OCI-LY3 (cell line): ENCODE measurements at regions not wholly inside any gene's neighbourhood (a gene's known extent, or its start where the extent isn't known, plus 50 kb on each side); places are given as distances from the start of the nearest gene placed in this dataset.
"Not testable (repeated sequence)": the region's sequence is repeated elsewhere in the genome, so short reads cannot be mapped to it uniquely, and the experiment has no call there.

Source experiments
- H2AFZ ChIP-seq: fragments of 200-600, 300-600 bp; shearing (Covaris generic); 2 replicates; pipeline ENCODE4 v1.6.0; 2014; ENCODE audit warnings: antibody characterized with exemption, low read depth, low read length
- H3K27ac ChIP-seq: fragments of 200-600, 300-600 bp; sonication (generic); 2 replicates; pipeline ENCODE4 v1.5.1; 2014; ENCODE audit warnings: mild to moderate bottlenecking, low read length, moderate library complexity, mixed read lengths
- H3K27me3 ChIP-seq: fragments of 200-600, 300-600 bp; sonication (generic); 2 replicates; pipeline ENCODE4 v1.6.1; 2014; ENCODE audit warnings: low read depth, low read length, mixed read lengths
- H3K36me3 ChIP-seq: fragments of 200-600, 300-600 bp; sonication (generic); replicated peaks from 2 replicates; pipeline ENCODE3; 2014; ENCODE audit warnings: low read depth, low read length, mixed read lengths
- H3K4me1 ChIP-seq: fragments of 300-600, 200-600 bp; sonication (generic); 2 replicates; pipeline ENCODE4 v1.6.1; 2014; ENCODE audit warnings: low read length, mixed read lengths
- H3K4me2 ChIP-seq: fragments of 200-600, 300-600 bp; sonication (generic); 2 replicates; pipeline ENCODE4 v1.6.1; 2014; ENCODE audit warnings: low read length, mixed read lengths
- H3K4me3 ChIP-seq: fragments of 300-600, 200-600 bp; sonication (generic); 2 replicates; pipeline ENCODE4 v1.5.1; 2014; ENCODE audit warnings: antibody characterized with exemption, mild to moderate bottlenecking, low read length, moderate library complexity
- H3K79me2 ChIP-seq: fragments of 300-600, 200-600 bp; shearing (Covaris generic); 2 replicates; pipeline ENCODE4 v1.6.1; 2014; ENCODE audit warnings: mild to moderate bottlenecking, low read length, mixed read lengths
- H3K9ac ChIP-seq: fragments of 300-600, 200-600 bp; shearing (Covaris generic); 2 replicates; pipeline ENCODE4 v1.6.0; 2014; ENCODE audit warnings: mild to moderate bottlenecking, low read length, moderate library complexity
- H3K9me3 ChIP-seq: fragments of 200-600, 300-600 bp; shearing (Covaris generic); 2 replicates; pipeline ENCODE4 v1.6.1; 2014; ENCODE audit warnings: low read length, mixed read lengths; ENCODE audit not compliant: insufficient read depth
- H4K20me1 ChIP-seq: fragments of 200-600, 300-600 bp; sonication (generic); 2 replicates; pipeline ENCODE4 v1.6.1; 2016; ENCODE audit warnings: low read length, mixed read lengths; ENCODE audit not compliant: insufficient read depth
- EZH2phosphoT487 ChIP-seq: fragments of 200-600 bp; shearing (Covaris generic); IDR thresholded peaks from 2 replicates; pipeline ENCODE4 v1.6.1; 2018; ENCODE audit warnings: antibody characterized with exemption, mixed run types, low read depth
- TF ChIP-seq, protein P1 (sequence below): fragments of 200-600, 300-600 bp; sonication (generic); IDR thresholded peaks from 2 replicates; pipeline ENCODE4 v1.5.1; 2014; ENCODE audit warnings: antibody characterized with exemption, low read length, low read depth

DNA sequence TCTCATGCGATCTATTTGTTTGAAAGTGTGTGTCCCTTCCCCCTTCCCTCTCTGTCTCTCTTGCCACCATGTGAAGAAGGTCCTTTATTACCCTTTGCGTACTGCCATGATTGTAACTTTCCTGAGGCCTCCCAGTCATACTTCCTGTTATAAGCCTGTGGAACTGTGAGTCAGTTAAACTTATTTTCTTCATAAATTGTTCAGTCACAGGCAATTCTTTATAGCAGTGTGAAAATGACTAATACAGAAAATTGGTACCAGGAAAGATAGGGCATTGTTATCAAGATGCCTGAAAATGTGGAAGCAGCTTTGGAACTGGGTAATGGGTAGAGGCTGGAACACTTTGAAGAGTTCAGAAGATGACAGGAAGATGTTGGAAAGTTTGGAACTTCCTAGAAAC lies 743.7 kb upstream of the NECTIN3 start:
- Histone ChIP-seq H3K27ac (no peak overlapping the region), H3K9me3 (no peaks in the 10 kb centered on the region), H4K20me1 (no peaks in the 10 kb centered on the region), H3K36me3 (no peaks in the 10 kb centered on the region), H3K79me2 (no peaks in the 10 kb centered on the region), H2AFZ (no peak overlapping the region), H3K4me2 (no peak overlapping the region), H3K4me3 (no peak overlapping the region), H3K9ac (no peak overlapping the region), H3K4me1 (no peaks in the 10 kb centered on the region), H3K27me3 (no peaks in the 10 kb centered on the region)
- TF ChIP-seq EZH2phosphoT487 = no peak
- TF ChIP-seq, protein P1, sequence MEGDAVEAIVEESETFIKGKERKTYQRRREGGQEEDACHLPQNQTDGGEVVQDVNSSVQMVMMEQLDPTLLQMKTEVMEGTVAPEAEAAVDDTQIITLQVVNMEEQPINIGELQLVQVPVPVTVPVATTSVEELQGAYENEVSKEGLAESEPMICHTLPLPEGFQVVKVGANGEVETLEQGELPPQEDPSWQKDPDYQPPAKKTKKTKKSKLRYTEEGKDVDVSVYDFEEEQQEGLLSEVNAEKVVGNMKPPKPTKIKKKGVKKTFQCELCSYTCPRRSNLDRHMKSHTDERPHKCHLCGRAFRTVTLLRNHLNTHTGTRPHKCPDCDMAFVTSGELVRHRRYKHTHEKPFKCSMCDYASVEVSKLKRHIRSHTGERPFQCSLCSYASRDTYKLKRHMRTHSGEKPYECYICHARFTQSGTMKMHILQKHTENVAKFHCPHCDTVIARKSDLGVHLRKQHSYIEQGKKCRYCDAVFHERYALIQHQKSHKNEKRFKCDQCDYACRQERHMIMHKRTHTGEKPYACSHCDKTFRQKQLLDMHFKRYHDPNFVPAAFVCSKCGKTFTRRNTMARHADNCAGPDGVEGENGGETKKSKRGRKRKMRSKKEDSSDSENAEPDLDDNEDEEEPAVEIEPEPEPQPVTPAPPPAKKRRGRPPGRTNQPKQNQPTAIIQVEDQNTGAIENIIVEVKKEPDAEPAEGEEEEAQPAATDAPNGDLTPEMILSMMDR = no peak

- H3K4me2 ChIP-seq, H3K4me1 ChIP-seq, H3K9ac ChIP-seq, H3K79me2 ChIP-seq, H3K27me3 ChIP-seq, H2AFZ ChIP-seq, H3K27ac ChIP-seq, H3K4me3 ChIP-seq, H3K36me3 ChIP-seq, H4K20me1 ChIP-seq, H3K9me3 ChIP-seq: not testable (repeated sequence)
Observed at GRCh38 chr3:110331562-110331961, 740.1 kb upstream of the NECTIN3 start.

DNA sequence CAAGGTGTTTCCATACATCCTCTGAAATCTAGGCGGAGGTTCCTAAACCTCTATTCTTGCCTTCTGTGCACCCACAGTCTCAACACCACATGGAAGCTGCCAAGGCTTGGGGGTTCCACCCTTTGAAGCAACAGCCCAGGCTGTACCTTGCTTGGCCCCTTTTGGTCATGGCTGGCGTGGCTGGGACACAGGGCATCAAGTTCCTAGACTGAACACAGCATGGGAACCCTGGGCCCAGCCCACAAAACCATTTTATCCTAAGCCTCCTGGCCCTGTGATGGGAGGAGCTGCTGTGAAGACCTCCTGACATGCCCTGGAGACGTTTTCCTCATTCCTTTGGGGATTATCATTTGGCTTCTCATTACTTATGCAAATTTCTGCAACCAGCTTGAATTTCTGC lies 739.0 kb upstream of the NECTIN3 start:
- no peak overlapping the region for H2AFZ ChIP-seq
- no peaks in the 10 kb centered on the region for H3K27me3 ChIP-seq
- TF ChIP-seq, protein P1 = no peak
- no peak for TF ChIP-seq EZH2phosphoT487
- H3K4me3 ChIP-seq = no peak overlapping the region
- no peaks in the 10 kb centered on the region for H3K4me1 ChIP-seq
- H3K27ac ChIP-seq = no peak overlapping the region
- no peaks in the 10 kb centered on the region for H3K36me3 ChIP-seq
- no peak overlapping the region for H3K4me2 ChIP-seq
- no peak overlapping the region for H3K9ac ChIP-seq
- no peaks in the 10 kb centered on the region for H3K9me3 ChIP-seq
- H4K20me1 ChIP-seq = no peaks in the 10 kb centered on the region
- H3K79me2 ChIP-seq = no peaks in the 10 kb centered on the region

DNA sequence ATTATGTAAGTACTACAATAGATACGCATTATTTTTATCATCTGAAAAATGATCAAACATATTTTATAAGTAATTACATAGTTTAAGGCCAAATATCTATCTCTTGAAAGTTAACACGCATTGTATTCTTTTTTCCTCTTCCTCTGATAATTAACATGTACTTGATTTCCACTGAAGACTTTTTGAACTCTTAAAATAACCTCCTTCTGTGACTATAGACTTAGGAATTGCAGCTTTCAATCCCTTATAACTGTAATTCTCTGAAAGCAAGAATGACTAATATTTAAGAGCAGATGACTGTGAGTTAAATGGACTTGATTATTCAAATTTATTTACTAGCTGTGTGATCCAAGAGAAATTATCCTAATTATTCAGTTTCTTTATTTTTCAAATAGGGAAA lies 730.6 kb upstream of the NECTIN3 start:
- Histone ChIP-seq H2AFZ (no peak overlapping the region), H3K36me3 (no peaks in the 10 kb centered on the region), H3K4me3 (no peak overlapping the region), H3K4me1 (no peaks in the 10 kb centered on the region), H3K27ac (no peak overlapping the region), H3K4me2 (no peak overlapping the region), H3K9me3 (no peaks in the 10 kb centered on the region), H4K20me1 (no peaks in the 10 kb centered on the region), H3K79me2 (no peaks in the 10 kb centered on the region), H3K9ac (no peak overlapping the region), H3K27me3 (no peaks in the 10 kb centered on the region)
- no peak for TF ChIP-seq EZH2phosphoT487
- TF ChIP-seq, protein P1 = no peak

DNA sequence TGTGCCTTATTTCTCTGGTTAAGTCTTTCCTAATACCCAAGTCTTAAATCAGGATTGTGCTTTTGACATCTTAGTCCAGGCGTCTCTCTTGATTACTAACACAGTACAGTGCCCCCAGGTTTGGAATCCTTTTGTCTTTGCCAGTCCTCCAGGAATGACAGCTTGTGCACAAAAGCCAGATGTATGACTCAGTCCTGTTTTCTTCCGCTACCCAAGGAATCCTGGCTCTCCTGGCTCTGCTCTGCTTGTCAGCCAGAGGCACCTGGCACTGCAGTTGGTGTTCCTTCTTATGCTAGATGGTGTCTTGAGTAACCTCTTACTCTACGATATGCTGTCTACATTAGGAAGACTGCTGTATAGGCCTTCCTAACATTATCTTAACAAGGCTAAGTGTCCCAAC lies 728.2 kb upstream of the NECTIN3 start:
- Histone ChIP-seq H4K20me1 (no peaks in the 10 kb centered on the region), H3K9me3 (no peaks in the 10 kb centered on the region), H2AFZ (no peak overlapping the region), H3K79me2 (no peaks in the 10 kb centered on the region), H3K27ac (no peak overlapping the region), H3K9ac (no peak overlapping the region), H3K4me3 (no peak overlapping the region), H3K27me3 (no peaks in the 10 kb centered on the region), H3K36me3 (no peaks in the 10 kb centered on the region), H3K4me2 (no peak overlapping the region), H3K4me1 (no peaks in the 10 kb centered on the region)
- TF ChIP-seq EZH2phosphoT487 = no peak
- TF ChIP-seq, protein P1 = no peak
